ENCODE measurements at regions not wholly inside any gene's neighbourhood (a gene's known extent, or its start where the extent isn't known, plus 50 kb on each side); places are given as distances from the start of the nearest gene placed in this dataset.

GRCh38 chr19:29303069-29303718 is 90.2 kb upstream of the UQCRFS1 start:
- TF ChIP-seq POLR2A (IDR thresholded peaks at IDR 0.05; ENCODE audit: control extremely low read depth in 1 of 2, low read depth in 2 of 2, low read length in 2 of 2) (no peak), USF2 (IDR thresholded peaks at IDR 0.05; ENCODE audit: low read length) (no peak)
